T47D (cell line): ENCODE measurements at regions not wholly inside any gene's neighbourhood (a gene's known extent, or its start where the extent isn't known, plus 50 kb on each side); places are given as distances from the start of the nearest gene placed in this dataset.
"Not testable (repeated sequence)": the region's sequence is repeated elsewhere in the genome, so short reads cannot be mapped to it uniquely, and the experiment has no call there.

Source experiments
- DNase-seq, 2 experiments: peaks; one replicate each; pipeline versions ENCODE4 v3.0.0 to v3.0.0-alpha.2; 2011 to 2012; ENCODE audit warnings: low read depth in 1 of 2, low spot score in 1 of 2
- JUND ChIP-seq: IDR thresholded peaks from 2 replicates; pipeline ENCODE4 v1.6.1; 2012; ENCODE audit warnings: low read depth
- in situ Hi-C: cut with HindIII; loops from 2 replicates; pipeline ENCODE4 v1.10.0; 2016; ENCODE audit warnings: low sequenced_read_pairs, low pct_unique_long_range_greater_than_20kb

- DNase-seq: peak in 1 of 2 experiments; percentile 45
- TF ChIP-seq JUND: no peak
- in situ Hi-C loops: no loop called here
Observed at GRCh38 chr21:15301014-15301413, 236.2 kb upstream of the NRIP1 start.

- no peak for TF ChIP-seq JUND
- in situ Hi-C loops: no loop called here
- DNase-seq: no peak
Observed at GRCh38 chr21:15301736-15302135, 236.9 kb upstream of the NRIP1 start.

- no peak for DNase-seq
- TF ChIP-seq JUND: no peak
- in situ Hi-C loops: no loop called here
Observed at GRCh38 chr21:15306271-15306670, 241.5 kb upstream of the NRIP1 start.

- no peak for TF ChIP-seq JUND
- no peak for DNase-seq
- in situ Hi-C loops: no loop called here
Observed at GRCh38 chr21:15308333-15308732, 243.5 kb upstream of the NRIP1 start.

- no peak for TF ChIP-seq JUND
- in situ Hi-C loops: no loop called here
Observed at GRCh38 chr21:15309022-15309590, 244.3 kb upstream of the NRIP1 start.

GRCh38 chr21:15309721-15310120, 244.9 kb upstream of the NRIP1 start:
- no peak for DNase-seq
- TF ChIP-seq JUND: no peak
- in situ Hi-C loops: no loop called here

More at GRCh38 chr21:15309022-15309590, 244.3 kb upstream of the NRIP1 start:
- no peak for DNase-seq

- in situ Hi-C loops: no loop called here
- no peak for DNase-seq
- no peak for TF ChIP-seq JUND
Observed at GRCh38 chr21:15311510-15311909, 246.7 kb upstream of the NRIP1 start.

- not testable (repeated sequence) for DNase-seq
Observed at GRCh38 chr21:15317034-15317433, 252.2 kb upstream of the NRIP1 start.

GRCh38 chr21:15319727-15320126, 254.9 kb upstream of the NRIP1 start:
- DNase-seq: no peak
- TF ChIP-seq JUND: no peak
- in situ Hi-C loops: no loop called here

More at GRCh38 chr21:15317034-15317433, 252.2 kb upstream of the NRIP1 start:
- in situ Hi-C loops: not testable (repeated sequence)

- no peak for DNase-seq
- in situ Hi-C loops: no loop called here
- no peak for TF ChIP-seq JUND
Observed at GRCh38 chr21:15324542-15324941, 259.7 kb upstream of the NRIP1 start.

GRCh38 chr21:15326032-15326867, 261.4 kb upstream of the NRIP1 start:
- in situ Hi-C loops: no loop called here
- no peak for TF ChIP-seq JUND
- DNase-seq: no peak

GRCh38 chr21:15327637-15328265, 263.0 kb upstream of the NRIP1 start:
- TF ChIP-seq JUND: no peak
- in situ Hi-C loops: no loop called here
- DNase-seq: no peak

GRCh38 chr21:15329191-15329590, 264.4 kb upstream of the NRIP1 start:
- no peak for DNase-seq
- no peak for TF ChIP-seq JUND
- in situ Hi-C loops: no loop called here

- TF ChIP-seq JUND: no peak
- in situ Hi-C loops: no loop called here
Observed at GRCh38 chr21:15330872-15331271, 266.1 kb upstream of the NRIP1 start.

More at GRCh38 chr21:15330872-15331271, 266.1 kb upstream of the NRIP1 start:
- DNase-seq: no peak
